ENCODE measurements at regions not wholly inside any gene's neighbourhood (a gene's known extent, or its start where the extent isn't known, plus 50 kb on each side); places are given as distances from the start of the nearest gene placed in this dataset.
A peak's percentile ranks its signal among the peaks of the same experiment; 100 is the strongest.

- TF ChIP-seq PKNOX1 (IDR thresholded peaks at IDR 0.05) (peak; percentile 66), ZNF174 (CRISPR knock-in tag; IDR thresholded peaks at IDR 0.05) (no peak), ZNF316 (IDR thresholded peaks at IDR 0.05) (no peak), ZBTB26 (CRISPR knock-in tag; IDR thresholded peaks at IDR 0.05) (peak; percentile 2; the same call in 1 of the 2 replicates), ZBTB7A (IDR thresholded peaks at IDR 0.05; ENCODE audit: borderline replicate concordance, control insufficient read depth, low read depth, low read length) (peak; percentile 59; the same call in 1 of the 2 replicates), HMG20A (CRISPR knock-in tag; conservative IDR thresholded peaks at IDR 0.05) (no peak; the same call in 1 of the 2 replicates), ZNF561 (CRISPR knock-in tag; conservative IDR thresholded peaks at IDR 0.05) (peak; percentile 10; the same call in 1 of the 2 replicates), SMARCE1 (IDR thresholded peaks at IDR 0.05) (peak; percentile 83), KAT2B (IDR thresholded peaks at IDR 0.05; ENCODE audit: low read depth, low read length) (no peak), ZNF143 (CRISPR knock-in tag; IDR thresholded peaks at IDR 0.05) (0 out of 2 replicates have a peak, but pooled peaks have one; percentile 36), E2F8 (IDR thresholded peaks at IDR 0.05; ENCODE audit: low read depth, partially characterized antibody) (peak; percentile 72), HES1 (IDR thresholded peaks at IDR 0.05; ENCODE audit: low read depth) (peak; percentile 70), ZNF764 (CRISPR knock-in tag; IDR thresholded peaks at IDR 0.05; ENCODE audit: low read depth) (no peak), CTBP1 (IDR thresholded peaks at IDR 0.05; ENCODE audit: borderline replicate concordance) (peak; percentile 75), TBP (optimal IDR thresholded peaks at IDR 0.05; ENCODE audit: low read depth, low read length) (peak; percentile 52), ZFX (CRISPR knock-in tag; IDR thresholded peaks at IDR 0.05) (peak; percentile 56; the same call in 1 of the 2 replicates), PPARD (CRISPR knock-in tag; IDR thresholded peaks at IDR 0.05) (no peak; the same call in 1 of the 2 replicates), OTX1 (CRISPR knock-in tag; IDR thresholded peaks at IDR 0.05) (no peak), TGIF2 (CRISPR knock-in tag; IDR thresholded peaks at IDR 0.05) (no peak), RB1 (IDR thresholded peaks at IDR 0.05; ENCODE audit: low read depth) (peak; percentile 30; the same call in 1 of the 2 replicates), ARID3B (CRISPR knock-in tag; IDR thresholded peaks at IDR 0.05; ENCODE audit: borderline replicate concordance) (0 out of 2 replicates have a peak, but pooled peaks have one; percentile 22)
Observed at GRCh38 chr6:43926634-43927531, 156.9 kb downstream of the VEGFA start (continued).

All from K562 (cell line).